ENCODE measurements at regions not wholly inside any gene's neighbourhood (a gene's known extent, or its start where the extent isn't known, plus 50 kb on each side); places are given as distances from the start of the nearest gene placed in this dataset.

- no peak for TF ChIP-seq CTCF (IDR thresholded peaks at IDR 0.05)
- Histone ChIP-seq H3K4me3 (no peak overlapping the region), H3K9me3 (no peaks in the 10 kb centered on the region), H3K27ac (no peak overlapping the region), H3K36me3 (no peaks in the 10 kb centered on the region), H3K27me3 (no peaks in the 10 kb centered on the region), H3K4me1 (no peaks in the 10 kb centered on the region)
- ATAC-seq = no peak
- intact Hi-C loops (cut with DNase I) = no loop called here
- no peak for DNase-seq
Observed at GRCh38 chr10:106083572-106083971, 1080.9 kb downstream of the SORCS1 start.

GRCh38 chr10:106082865-106083264 is 1081.6 kb downstream of the SORCS1 start:
- no peak overlapping the region for H3K4me3 ChIP-seq
- no peaks in the 10 kb centered on the region for H3K27me3 ChIP-seq
- DNase-seq = no peak
- H3K27ac ChIP-seq = no peak overlapping the region
- TF ChIP-seq CTCF (IDR thresholded peaks at IDR 0.05) = no peak
- no peaks in the 10 kb centered on the region for H3K36me3 ChIP-seq
- intact Hi-C loops (cut with DNase I) = no loop called here
- H3K4me1 ChIP-seq = no peaks in the 10 kb centered on the region
- no peak for ATAC-seq
- H3K9me3 ChIP-seq = no peaks in the 10 kb centered on the region

- no peaks in the 10 kb centered on the region for H3K36me3 ChIP-seq
- no peak overlapping the region for H3K4me3 ChIP-seq
- no peak for DNase-seq
- intact Hi-C loops (cut with DNase I) = no loop called here
- no peak overlapping the region for H3K27ac ChIP-seq
- TF ChIP-seq CTCF (IDR thresholded peaks at IDR 0.05) = no peak
- H3K9me3 ChIP-seq = no peaks in the 10 kb centered on the region
- H3K27me3 ChIP-seq = no peaks in the 10 kb centered on the region
- no peaks in the 10 kb centered on the region for H3K4me1 ChIP-seq
- ATAC-seq = no peak
Observed at GRCh38 chr10:106078895-106079576, 1085.5 kb downstream of the SORCS1 start.

GRCh38 chr10:106076496-106076895 is 1088.0 kb downstream of the SORCS1 start:
- no peaks in the 10 kb centered on the region for H3K27me3 ChIP-seq
- H3K9me3 ChIP-seq = no peaks in the 10 kb centered on the region
- no peaks in the 10 kb centered on the region for H3K4me1 ChIP-seq
- no peak overlapping the region for H3K4me3 ChIP-seq
- H3K36me3 ChIP-seq = no peaks in the 10 kb centered on the region
- TF ChIP-seq CTCF (IDR thresholded peaks at IDR 0.05) = no peak
- DNase-seq (no peak), ATAC-seq (no peak)
- no peak overlapping the region for H3K27ac ChIP-seq
- intact Hi-C loops (cut with DNase I) = no loop called here

- ATAC-seq (no peak), DNase-seq (no peak)
- H3K27ac ChIP-seq = no peak overlapping the region
- no peaks in the 10 kb centered on the region for H3K36me3 ChIP-seq
- no peaks in the 10 kb centered on the region for H3K27me3 ChIP-seq
- H3K4me3 ChIP-seq = no peak overlapping the region
- intact Hi-C loops (cut with DNase I) = no loop called here
- no peaks in the 10 kb centered on the region for H3K9me3 ChIP-seq
- no peak for TF ChIP-seq CTCF (IDR thresholded peaks at IDR 0.05)
- H3K4me1 ChIP-seq = no peaks in the 10 kb centered on the region
Observed at GRCh38 chr10:106053061-106053460, 1111.4 kb downstream of the SORCS1 start.

- Histone ChIP-seq H3K9me3 (no peaks in the 10 kb centered on the region), H3K27ac (no peak overlapping the region), H3K4me1 (no peaks in the 10 kb centered on the region), H3K36me3 (no peaks in the 10 kb centered on the region), H3K27me3 (no peaks in the 10 kb centered on the region), H3K4me3 (no peak overlapping the region)
- no peak for TF ChIP-seq CTCF (IDR thresholded peaks at IDR 0.05)
- intact Hi-C loops (cut with DNase I) = no loop called here
- no peak for DNase-seq
- no peak for ATAC-seq
Observed at GRCh38 chr10:106044503-106044902, 1120.0 kb downstream of the SORCS1 start.
